ENCODE measurements at regions not wholly inside any gene's neighbourhood (a gene's known extent, or its start where the extent isn't known, plus 50 kb on each side); places are given as distances from the start of the nearest gene placed in this dataset.
A peak's percentile ranks its signal among the peaks of the same experiment; 100 is the strongest.
"Not testable (repeated sequence)": the region's sequence is repeated elsewhere in the genome, so short reads cannot be mapped to it uniquely, and the experiment has no call there.

DNA sequence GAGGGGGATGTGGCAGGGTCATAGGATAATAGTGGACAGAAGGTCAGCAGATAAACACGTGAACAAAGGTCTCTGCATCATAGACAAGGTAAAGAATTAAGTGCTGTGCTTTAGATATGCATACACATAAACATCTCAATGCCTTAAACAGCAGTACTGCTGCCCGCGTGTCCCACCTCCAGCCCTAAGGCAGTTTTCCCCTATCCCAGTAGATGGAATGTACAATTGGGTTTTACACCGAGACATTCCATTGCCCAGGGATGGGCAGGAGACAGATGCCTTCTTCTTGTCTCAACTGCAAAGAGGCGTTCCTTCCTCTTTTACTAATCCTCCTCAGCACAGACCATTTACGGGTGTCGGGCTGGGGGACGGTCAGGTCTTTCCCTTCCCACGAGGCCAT is 81.7 kb upstream of the BTG3 start:
- H3K36me3 ChIP-seq (replicated peaks in 1 of 2; ENCODE audit: control insufficient read depth in 2 of 2, insufficient read depth in 2 of 2, low read length in 2 of 2); H3K4me2 ChIP-seq (ENCODE audit: insufficient read depth, low read length, poor library complexity, severe bottlenecking): not testable (repeated sequence)
- no CpG with 5 or more reads among the region's 9 CpGs for WGBS, 2 donors (ENCODE audit: extremely low coverage in 2 of 2, insufficient read length in 2 of 2, insufficient replicate concordance in 1 of 2)

DNA sequence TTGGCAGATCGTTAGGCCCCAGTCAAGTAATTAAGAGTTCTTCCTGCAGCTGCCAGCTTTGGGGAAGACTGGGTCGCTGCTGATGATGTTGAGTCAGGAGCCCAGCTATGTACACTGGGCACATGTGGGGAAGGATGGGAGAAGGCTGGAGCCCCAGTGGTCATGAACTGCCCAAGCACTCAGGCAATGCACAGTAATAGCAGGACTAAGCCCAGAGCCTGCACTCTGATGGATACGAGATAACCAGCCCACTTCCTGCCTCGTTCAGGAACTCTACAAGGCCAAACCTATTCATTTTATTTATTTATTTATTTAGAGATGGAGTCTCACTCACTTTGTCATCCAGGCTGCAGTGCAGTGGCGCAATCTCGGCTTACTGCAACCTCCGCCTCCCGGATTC is 81.1 kb upstream of the BTG3 start:
- Histone ChIP-seq H3K4me2 (ENCODE audit: insufficient read depth, low read length, poor library complexity, severe bottlenecking) (no peak overlapping the region), H3K4ac (ENCODE audit: low read length) (no peak overlapping the region), H2AK5ac (ENCODE audit: low read depth, low read length) (no peak overlapping the region), H4K8ac (ENCODE audit: low read depth, low read length) (no peak overlapping the region), H3K9me3 (replicated peaks in 1 of 2; ENCODE audit: control insufficient read depth in 2 of 2, insufficient read depth in 1 of 2, low read depth in 1 of 2, low read length in 2 of 2) (no peaks in the 10 kb centered on the region), H3K14ac (ENCODE audit: low read length) (no peak overlapping the region), H2BK5ac (ENCODE audit: low read length) (no peak overlapping the region), H2BK120ac (ENCODE audit: low read depth, low read length) (no peak overlapping the region), H3K27me3 (ENCODE audit: control insufficient read depth in 3 of 3, insufficient read depth in 3 of 3, low read depth in 1 of 3, low read length in 3 of 3) (no peaks in the 10 kb centered on the region), H4K91ac (ENCODE audit: low read depth, low read length, poor library complexity) (no peak overlapping the region), H2BK15ac (ENCODE audit: low read length) (no peak overlapping the region), H2AFZ (ENCODE audit: low read length) (no peak overlapping the region), H3K4me3 (ENCODE audit: low read length in 2 of 2) (no peak overlapping the region), H3K4me1 (ENCODE audit: control insufficient read depth in 2 of 2, insufficient read depth in 1 of 2, low read depth in 1 of 2, low read length in 2 of 2) (no peaks in the 10 kb centered on the region), H3K9ac (ENCODE audit: low read depth, low read length, poor library complexity) (no peak overlapping the region), H2BK12ac (ENCODE audit: low read length) (no peak overlapping the region), H3K36me3 (replicated peaks in 1 of 2; ENCODE audit: control insufficient read depth in 2 of 2, insufficient read depth in 2 of 2, low read length in 2 of 2) (no peaks in the 10 kb centered on the region), H3K27ac (replicated peaks; ENCODE audit: low read length) (no peak overlapping the region), H3K23ac (ENCODE audit: low read depth, low read length, poor library complexity) (no peak overlapping the region), H3K18ac (ENCODE audit: low read length) (no peak overlapping the region), H3K79me1 (ENCODE audit: low read depth, low read length) (no peaks in the 10 kb centered on the region)
- DNase-seq (ENCODE audit: low spot score), result no peak
- no CpG with 5 or more reads among the region's 8 CpGs for WGBS, 2 donors (ENCODE audit: extremely low coverage in 2 of 2, insufficient read length in 2 of 2, insufficient replicate concordance in 1 of 2)

More for the DNA sequence above, 81.7 kb upstream of the BTG3 start:
- not testable (repeated sequence) for H3K27ac ChIP-seq (replicated peaks; ENCODE audit: low read length); H2BK120ac ChIP-seq (ENCODE audit: low read depth, low read length); H3K27me3 ChIP-seq (ENCODE audit: control insufficient read depth in 3 of 3, insufficient read depth in 3 of 3, low read depth in 1 of 3, low read length in 3 of 3); H3K23ac ChIP-seq (ENCODE audit: low read depth, low read length, poor library complexity); H3K18ac ChIP-seq (ENCODE audit: low read length); H3K9ac ChIP-seq (ENCODE audit: low read depth, low read length, poor library complexity); H2AK5ac ChIP-seq (ENCODE audit: low read depth, low read length); H2BK15ac ChIP-seq (ENCODE audit: low read length); H3K14ac ChIP-seq (ENCODE audit: low read length); H3K79me1 ChIP-seq (ENCODE audit: low read depth, low read length); H3K4me3 ChIP-seq (ENCODE audit: low read length in 2 of 2); H4K8ac ChIP-seq (ENCODE audit: low read depth, low read length); H3K4ac ChIP-seq (ENCODE audit: low read length); H3K9me3 ChIP-seq (replicated peaks in 1 of 2; ENCODE audit: control insufficient read depth in 2 of 2, insufficient read depth in 1 of 2, low read depth in 1 of 2, low read length in 2 of 2); DNase-seq (ENCODE audit: low spot score); H4K91ac ChIP-seq (ENCODE audit: low read depth, low read length, poor library complexity); H3K4me1 ChIP-seq (ENCODE audit: control insufficient read depth in 2 of 2, insufficient read depth in 1 of 2, low read depth in 1 of 2, low read length in 2 of 2); H2BK5ac ChIP-seq (ENCODE audit: low read length); H2AFZ ChIP-seq (ENCODE audit: low read length); H2BK12ac ChIP-seq (ENCODE audit: low read length)

DNA sequence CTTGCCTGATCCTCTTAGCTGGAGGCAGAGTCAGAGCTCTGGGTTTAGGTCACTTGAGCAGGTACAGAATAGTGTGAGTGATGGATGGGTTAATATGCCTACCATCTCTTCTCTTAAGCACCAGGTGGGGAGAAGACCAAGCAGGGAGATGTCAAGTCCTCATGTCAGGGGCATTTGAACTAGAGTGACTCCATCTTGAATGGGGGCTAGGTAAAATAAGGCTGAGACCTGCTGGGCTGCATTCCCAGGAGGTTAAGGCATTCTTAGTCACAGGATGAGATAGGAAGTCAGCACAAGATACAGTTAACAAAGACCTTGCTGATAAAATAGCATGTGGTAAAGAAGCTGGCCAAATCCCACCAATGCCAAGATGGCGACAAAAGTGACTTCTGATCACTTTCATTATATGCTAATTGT is 77.4 kb upstream of the BTG3 start:
- H3K79me1 ChIP-seq (ENCODE audit: low read depth, low read length), result no peaks in the 10 kb centered on the region
- no peak overlapping the region for H3K23ac ChIP-seq (ENCODE audit: low read depth, low read length, poor library complexity)
- H3K4me2 ChIP-seq (ENCODE audit: insufficient read depth, low read length, poor library complexity, severe bottlenecking), result no peak overlapping the region
- H3K4me3 ChIP-seq (ENCODE audit: low read length in 2 of 2), result no peak overlapping the region
- H4K91ac ChIP-seq (ENCODE audit: low read depth, low read length, poor library complexity), result no peak overlapping the region
- no peak overlapping the region for H2BK15ac ChIP-seq (ENCODE audit: low read length)
- no peak overlapping the region for H3K18ac ChIP-seq (ENCODE audit: low read length)
- no peak overlapping the region for H3K9ac ChIP-seq (ENCODE audit: low read depth, low read length, poor library complexity)
- no peak overlapping the region for H2BK12ac ChIP-seq (ENCODE audit: low read length)
- no peak overlapping the region for H4K8ac ChIP-seq (ENCODE audit: low read depth, low read length)
- no peak overlapping the region for H2AK5ac ChIP-seq (ENCODE audit: low read depth, low read length)
- H2AFZ ChIP-seq (ENCODE audit: low read length), result no peak overlapping the region
- H3K27ac ChIP-seq (replicated peaks; ENCODE audit: low read length), result no peak overlapping the region
- no peak overlapping the region for H2BK120ac ChIP-seq (ENCODE audit: low read depth, low read length)
- H3K27me3 ChIP-seq (ENCODE audit: control insufficient read depth in 3 of 3, insufficient read depth in 3 of 3, low read depth in 1 of 3, low read length in 3 of 3), result no peaks in the 10 kb centered on the region
- H3K4me1 ChIP-seq (ENCODE audit: control insufficient read depth in 2 of 2, insufficient read depth in 1 of 2, low read depth in 1 of 2, low read length in 2 of 2), result no peaks in the 10 kb centered on the region
- H3K9me3 ChIP-seq (replicated peaks in 1 of 2; ENCODE audit: control insufficient read depth in 2 of 2, insufficient read depth in 1 of 2, low read depth in 1 of 2, low read length in 2 of 2), result no peaks in the 10 kb centered on the region
- no CpG with 5 or more reads among the region's 1 CpG for WGBS, 2 donors (ENCODE audit: extremely low coverage in 2 of 2, insufficient read length in 2 of 2, insufficient replicate concordance in 1 of 2)
- H3K14ac ChIP-seq (ENCODE audit: low read length), result no peak overlapping the region
- DNase-seq (ENCODE audit: low spot score), result no peak
- H3K4ac ChIP-seq (ENCODE audit: low read length), result no peak overlapping the region
- no peak overlapping the region for H2BK5ac ChIP-seq (ENCODE audit: low read length)
- H3K36me3 ChIP-seq (replicated peaks in 1 of 2; ENCODE audit: control insufficient read depth in 2 of 2, insufficient read depth in 2 of 2, low read length in 2 of 2), result no peaks in the 10 kb centered on the region

DNA sequence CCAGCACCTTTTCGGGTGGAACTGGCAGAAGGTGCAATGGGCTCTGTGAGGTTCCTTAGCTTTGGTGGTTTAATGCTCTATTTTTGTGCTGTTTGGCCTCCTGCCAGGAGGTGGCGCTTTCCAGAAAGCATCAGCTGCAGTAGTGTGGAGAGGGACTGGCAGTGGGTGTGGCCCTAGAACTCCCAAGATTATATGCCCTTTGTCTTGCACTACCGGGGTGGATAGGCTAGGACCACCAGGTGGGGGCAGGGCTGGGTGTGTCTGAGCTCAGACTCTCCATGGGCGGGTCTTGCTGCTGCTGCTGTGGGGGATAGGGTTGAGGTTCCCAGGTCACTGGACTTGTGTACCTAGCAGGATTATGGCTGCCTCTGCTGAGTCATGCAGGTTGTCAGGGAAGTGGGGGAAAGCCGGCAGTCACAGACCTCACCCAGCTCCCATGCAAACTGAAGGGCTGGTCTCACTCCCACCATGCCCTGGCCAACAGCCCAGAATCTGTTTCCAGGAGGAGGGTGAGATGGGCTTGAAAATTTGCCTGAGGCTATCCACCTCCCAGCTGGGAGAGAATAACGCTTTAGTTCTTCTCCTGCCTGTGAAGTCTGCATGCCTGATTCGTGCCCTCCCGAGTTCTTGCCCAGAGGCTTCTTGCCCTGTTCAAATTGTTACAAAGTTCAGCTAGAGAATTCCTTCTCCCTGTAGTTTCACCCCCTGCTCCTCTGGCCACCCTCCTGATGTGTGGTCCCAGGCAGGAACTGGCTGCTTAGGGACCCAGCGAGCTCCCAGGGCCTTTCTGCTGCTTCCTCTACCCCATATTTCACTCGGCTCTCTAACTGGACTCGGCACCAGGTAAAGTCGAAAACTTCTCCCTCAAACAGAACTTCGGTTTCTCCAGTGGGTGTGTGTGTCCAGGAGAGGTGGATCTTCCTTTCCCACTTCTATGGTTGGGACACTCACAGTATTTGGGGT is 76.5 kb upstream of the BTG3 start:
- H2BK12ac ChIP-seq (ENCODE audit: low read length), result no peak overlapping the region
- H4K8ac ChIP-seq (ENCODE audit: low read depth, low read length), result no peak overlapping the region
- H3K4ac ChIP-seq (ENCODE audit: low read length), result no peak overlapping the region
- WGBS, 2 donors (ENCODE audit: extremely low coverage in 2 of 2, insufficient read length in 2 of 2, insufficient replicate concordance in 1 of 2), result no CpG with 5 or more reads among the region's 13 CpGs
- H2BK15ac ChIP-seq (ENCODE audit: low read length), result no peak overlapping the region
- H2BK5ac ChIP-seq (ENCODE audit: low read length), result no peak overlapping the region
- H3K4me1 ChIP-seq (ENCODE audit: control insufficient read depth in 2 of 2, insufficient read depth in 1 of 2, low read depth in 1 of 2, low read length in 2 of 2), result no peaks in the 10 kb centered on the region
- no peak overlapping the region for H3K14ac ChIP-seq (ENCODE audit: low read length)
- H3K23ac ChIP-seq (ENCODE audit: low read depth, low read length, poor library complexity), result no peak overlapping the region
- no peak overlapping the region for H2BK120ac ChIP-seq (ENCODE audit: low read depth, low read length)
- DNase-seq (ENCODE audit: low spot score), result no peak
- H2AFZ ChIP-seq (ENCODE audit: low read length), result peak overlapping the region; percentile 49
- H3K9me3 ChIP-seq (replicated peaks in 1 of 2; ENCODE audit: control insufficient read depth in 2 of 2, insufficient read depth in 1 of 2, low read depth in 1 of 2, low read length in 2 of 2), result no peaks in the 10 kb centered on the region
- H3K18ac ChIP-seq (ENCODE audit: low read length), result peak overlapping the region; percentile 38
- H2AK5ac ChIP-seq (ENCODE audit: low read depth, low read length), result no peak overlapping the region
- H3K4me2 ChIP-seq (ENCODE audit: insufficient read depth, low read length, poor library complexity, severe bottlenecking), result no peak overlapping the region
- no peak overlapping the region for H4K91ac ChIP-seq (ENCODE audit: low read depth, low read length, poor library complexity)
- H3K79me1 ChIP-seq (ENCODE audit: low read depth, low read length), result no peaks in the 10 kb centered on the region
- no peak overlapping the region for H3K9ac ChIP-seq (ENCODE audit: low read depth, low read length, poor library complexity)
- no peaks in the 10 kb centered on the region for H3K36me3 ChIP-seq (replicated peaks in 1 of 2; ENCODE audit: control insufficient read depth in 2 of 2, insufficient read depth in 2 of 2, low read length in 2 of 2)
- H3K27ac ChIP-seq (replicated peaks; ENCODE audit: low read length), result no peak overlapping the region
- H3K4me3 ChIP-seq (ENCODE audit: low read length in 2 of 2), result no peak overlapping the region
- H3K27me3 ChIP-seq (ENCODE audit: control insufficient read depth in 3 of 3, insufficient read depth in 3 of 3, low read depth in 1 of 3, low read length in 3 of 3), result no peaks in the 10 kb centered on the region

All from neuronal stem cell (in vitro differentiated cells).